Glomerular endothelial cell (primary cell): ENCODE measurements at regions not wholly inside any gene's neighbourhood (a gene's known extent, or its start where the extent isn't known, plus 50 kb on each side); places are given as distances from the start of the nearest gene placed in this dataset.
"Not testable (repeated sequence)": the region's sequence is repeated elsewhere in the genome, so short reads cannot be mapped to it uniquely, and the experiment has no call there.

ENCODE experiments used
- DNase-seq: peaks from one replicate; pipeline ENCODE4 v3.0.0-alpha.2; 2011; ENCODE audit warnings: low read depth, low spot score; ENCODE audit errors: extremely low read depth

- no peak for DNase-seq
Measured at GRCh38 chr10:3661271-3661670, 123.7 kb downstream of the KLF6 start.

GRCh38 chr10:3660753-3661152 is 124.3 kb downstream of the KLF6 start:
- DNase-seq: no peak

GRCh38 chr10:3659203-3659917 is 125.6 kb downstream of the KLF6 start:
- no peak for DNase-seq

- no peak for DNase-seq
Measured at GRCh38 chr10:3658766-3659165, 126.2 kb downstream of the KLF6 start.

GRCh38 chr10:3656214-3656613 is 128.8 kb downstream of the KLF6 start:
- no peak for DNase-seq

GRCh38 chr10:3655528-3655927 is 129.5 kb downstream of the KLF6 start:
- DNase-seq: no peak

- DNase-seq: no peak
Measured at GRCh38 chr10:3654980-3655379, 130.0 kb downstream of the KLF6 start.

GRCh38 chr10:3654496-3654895 is 130.5 kb downstream of the KLF6 start:
- no peak for DNase-seq

GRCh38 chr10:3653303-3653702 is 131.7 kb downstream of the KLF6 start:
- not testable (repeated sequence) for DNase-seq

- DNase-seq: no peak
Measured at GRCh38 chr10:3652886-3653285, 132.1 kb downstream of the KLF6 start.

GRCh38 chr10:3651969-3652653 is 132.9 kb downstream of the KLF6 start:
- no peak for DNase-seq

GRCh38 chr10:3648576-3648975 is 136.4 kb downstream of the KLF6 start:
- DNase-seq: no peak

- no peak for DNase-seq
Measured at GRCh38 chr10:3648170-3648569, 136.8 kb downstream of the KLF6 start.

GRCh38 chr10:3647074-3647473 is 137.9 kb downstream of the KLF6 start:
- no peak for DNase-seq

- no peak for DNase-seq
Measured at GRCh38 chr10:3645406-3645805, 139.6 kb downstream of the KLF6 start.

GRCh38 chr10:3640816-3641215 is 144.2 kb downstream of the KLF6 start:
- DNase-seq: no peak

- DNase-seq: no peak
Measured at GRCh38 chr10:3639546-3639945, 145.5 kb downstream of the KLF6 start.

GRCh38 chr10:3636356-3637181 is 148.4 kb downstream of the KLF6 start:
- DNase-seq: no peak

GRCh38 chr10:3635697-3636096 is 149.3 kb downstream of the KLF6 start:
- no peak for DNase-seq

- no peak for DNase-seq
Measured at GRCh38 chr10:3635211-3635671, 149.8 kb downstream of the KLF6 start.

- not testable (repeated sequence) for DNase-seq
Measured at GRCh38 chr10:3634646-3635045, 150.4 kb downstream of the KLF6 start.
